ENCODE measurements at regions not wholly inside any gene's neighbourhood (a gene's known extent, or its start where the extent isn't known, plus 50 kb on each side); places are given as distances from the start of the nearest gene placed in this dataset.
A peak's percentile ranks its signal among the peaks of the same experiment; 100 is the strongest.

DNA sequence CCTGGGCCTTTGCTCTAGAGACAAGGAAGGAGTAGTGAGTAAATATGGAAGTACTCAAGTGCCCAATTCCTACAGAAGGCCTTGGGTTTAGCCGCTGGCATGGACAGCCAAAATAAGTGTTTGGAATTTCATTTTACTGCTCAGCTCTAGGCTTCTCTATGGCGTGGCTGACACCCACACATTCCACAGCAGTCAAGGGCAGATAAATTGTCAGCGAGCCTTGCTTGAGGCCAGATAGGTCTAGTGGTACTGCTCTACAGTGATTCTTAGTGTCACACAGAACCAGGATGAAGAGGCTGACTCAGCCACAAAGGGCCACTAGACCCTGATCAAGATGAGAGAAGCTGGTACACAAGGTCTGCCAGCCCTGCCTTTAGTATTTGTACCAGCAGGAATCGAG, 111.0 kb upstream of the NFIB start:
- no peak for DNase-seq

DNA sequence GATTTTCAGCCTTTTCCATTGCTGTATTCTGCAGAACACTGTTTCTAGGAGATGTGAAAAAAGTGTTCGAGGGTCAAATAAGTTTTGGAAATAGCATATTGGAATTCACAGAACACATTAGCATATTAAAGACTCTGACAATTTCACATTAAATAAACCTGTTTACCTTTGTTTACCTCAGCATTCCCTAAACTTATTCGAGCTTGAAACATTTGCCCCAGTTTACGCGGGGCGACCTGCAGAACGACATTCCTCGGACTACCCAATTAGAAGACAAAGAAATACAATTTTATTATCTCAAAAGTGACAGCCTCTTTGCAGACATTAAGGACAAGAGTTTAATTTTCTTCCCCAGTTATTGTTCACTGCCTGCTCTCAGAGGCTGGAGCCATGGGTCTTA, 110.3 kb upstream of the NFIB start:
- no peak for DNase-seq

DNA sequence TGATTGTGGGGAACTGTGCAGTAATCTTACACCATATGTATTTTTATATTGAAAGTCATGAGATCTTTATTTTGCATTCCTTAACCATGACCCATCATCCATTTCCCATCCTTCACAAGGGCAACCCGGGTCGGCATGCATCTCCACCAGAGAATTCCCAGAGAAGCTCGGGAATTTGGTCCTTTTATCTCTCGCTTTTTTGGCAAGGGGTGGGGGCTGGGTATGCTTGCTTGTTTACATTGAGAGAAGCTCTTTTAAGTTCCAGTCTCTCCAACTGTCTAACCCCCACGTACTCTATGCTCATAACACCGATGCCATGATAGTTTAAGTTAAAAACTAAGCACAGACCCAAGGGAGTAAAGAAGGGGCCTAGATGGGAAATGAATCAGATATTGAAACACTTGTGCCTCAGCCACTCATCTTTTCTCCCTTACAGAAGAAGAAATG, 109.9 kb upstream of the NFIB start:
- DNase-seq: no peak

DNA sequence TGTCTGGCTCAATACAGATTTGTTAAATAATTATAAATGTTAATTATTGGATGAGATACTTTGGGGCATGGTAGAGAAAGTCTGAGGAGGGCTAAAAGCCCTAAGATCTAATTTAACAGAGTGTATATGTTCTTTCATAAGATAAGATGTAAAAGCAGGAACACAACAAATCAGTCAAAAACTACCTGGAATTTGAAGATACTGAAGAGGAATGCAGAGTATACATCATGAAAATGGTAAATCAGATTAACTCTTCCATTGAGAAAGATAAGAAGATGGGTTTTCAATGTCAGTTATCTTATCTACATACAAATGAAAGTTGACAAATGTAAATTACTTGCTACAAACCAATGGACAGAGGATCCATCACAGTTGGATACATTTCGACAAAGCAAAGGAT, 107.3 kb upstream of the NFIB start:
- DNase-seq: no peak

DNA sequence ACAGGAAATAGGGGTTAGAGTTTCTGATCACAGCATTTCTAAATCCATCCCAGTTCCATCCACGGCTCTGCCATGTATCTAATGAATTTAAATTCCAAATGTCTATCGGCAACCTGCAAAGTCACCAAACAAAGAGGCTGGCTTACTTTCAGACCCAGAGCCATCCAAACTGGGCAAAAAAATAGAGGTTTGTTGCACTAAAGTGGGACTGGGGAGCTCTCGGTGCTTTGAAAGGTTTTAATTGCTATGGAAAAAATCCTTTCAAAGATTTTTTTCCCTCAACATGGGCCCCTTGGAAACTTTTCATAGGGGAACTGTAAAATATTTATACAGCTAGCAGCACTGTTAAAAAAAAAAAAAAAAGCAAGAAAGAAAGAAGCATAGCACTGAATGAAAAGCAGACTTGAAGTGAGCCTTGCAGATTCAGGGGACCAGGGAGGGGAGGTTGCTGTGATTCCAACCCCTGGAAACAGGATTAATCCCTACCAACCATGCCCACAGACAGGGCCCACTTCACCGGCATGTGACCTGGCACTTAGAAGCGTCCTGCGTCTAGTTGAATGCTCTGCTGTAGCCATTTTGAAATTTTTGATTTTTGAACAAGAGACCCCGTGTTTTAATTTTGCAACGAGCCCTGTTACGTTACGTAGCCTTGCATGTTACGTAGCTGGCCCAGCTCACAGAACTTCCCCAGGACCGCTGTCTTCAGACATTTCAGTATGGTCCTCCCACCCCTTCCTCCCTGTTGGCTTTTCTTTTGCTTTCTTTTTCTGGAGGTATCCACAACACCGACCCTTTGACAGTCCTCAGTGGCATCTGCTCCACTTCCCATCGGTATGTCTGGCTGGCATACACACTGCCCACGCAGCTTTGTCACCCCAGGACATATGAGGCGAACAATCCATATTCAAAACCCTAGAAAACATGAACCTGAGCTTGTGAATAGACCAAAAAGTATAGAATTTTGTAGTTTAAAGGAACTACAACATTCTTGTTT, 105.3 kb upstream of the NFIB start:
- DNase-seq: peak in 1 of 2 donors; percentile 35

DNA sequence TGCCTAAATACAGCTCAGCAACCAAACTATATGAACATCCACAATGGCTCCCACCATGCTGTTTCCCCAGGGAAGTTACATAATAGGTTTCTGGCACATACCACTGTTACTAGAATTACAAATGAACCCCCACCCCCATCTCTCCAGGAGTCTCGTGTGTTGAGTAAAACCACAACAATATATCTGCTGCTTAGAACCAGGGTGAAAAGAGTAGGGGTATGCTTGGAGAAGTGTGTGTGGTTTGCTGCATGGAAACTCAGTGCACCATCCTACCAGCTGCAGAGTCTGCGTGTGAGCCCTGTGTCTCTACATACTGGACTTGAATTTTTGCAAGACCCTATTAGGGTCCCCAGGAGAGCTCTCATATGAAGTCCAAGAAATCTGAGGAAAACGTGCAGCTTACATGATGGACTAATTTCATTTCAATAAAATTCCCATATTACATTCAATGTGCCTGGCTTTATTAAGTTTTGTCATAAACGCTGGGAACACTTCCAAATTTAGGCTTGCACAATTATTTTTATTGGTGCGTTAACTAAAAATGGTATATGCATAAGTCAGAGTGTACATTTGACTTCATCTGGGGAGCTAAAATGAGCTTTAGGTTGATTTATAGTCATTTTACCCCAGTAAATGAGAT, 104.5 kb upstream of the NFIB start:
- DNase-seq: no peak

DNA sequence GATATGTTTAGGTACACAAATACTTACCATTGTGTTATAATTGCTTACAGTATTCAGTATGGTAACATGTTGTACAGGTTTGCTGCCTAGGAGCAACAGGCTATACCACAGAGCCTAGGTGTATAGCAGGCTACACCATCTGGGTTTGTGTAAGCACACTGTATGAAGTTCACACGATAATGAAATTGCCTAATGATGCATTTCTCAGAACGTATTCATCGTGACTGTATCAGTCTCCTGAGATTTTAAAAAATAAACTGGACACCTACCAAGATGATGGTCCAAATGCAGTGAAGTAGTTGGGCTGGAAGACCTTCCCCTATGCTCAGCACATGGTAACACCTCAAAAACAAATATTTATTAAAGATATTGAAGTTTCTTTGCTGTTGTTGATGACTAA, 103.3 kb upstream of the NFIB start:
- DNase-seq: no peak

DNA sequence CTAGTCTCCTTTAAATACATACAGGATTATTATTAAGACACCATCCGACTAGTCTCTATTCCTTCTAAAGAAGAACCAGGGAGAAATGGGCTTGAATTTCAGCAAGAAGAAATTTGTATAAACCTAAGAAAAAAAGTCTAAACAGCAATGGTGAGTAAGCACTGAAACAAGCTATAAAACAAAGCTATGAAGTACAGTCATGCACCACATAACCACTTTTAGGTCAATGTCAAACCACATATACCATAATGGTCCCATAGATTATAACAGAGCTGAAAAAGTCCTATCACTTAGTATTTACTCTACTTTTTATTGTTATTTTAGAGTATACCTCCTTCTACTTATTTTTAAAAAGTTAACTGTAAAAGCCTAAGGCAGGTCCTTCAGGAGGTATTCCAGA, 102.0 kb upstream of the NFIB start:
- no peak for DNase-seq

DNA sequence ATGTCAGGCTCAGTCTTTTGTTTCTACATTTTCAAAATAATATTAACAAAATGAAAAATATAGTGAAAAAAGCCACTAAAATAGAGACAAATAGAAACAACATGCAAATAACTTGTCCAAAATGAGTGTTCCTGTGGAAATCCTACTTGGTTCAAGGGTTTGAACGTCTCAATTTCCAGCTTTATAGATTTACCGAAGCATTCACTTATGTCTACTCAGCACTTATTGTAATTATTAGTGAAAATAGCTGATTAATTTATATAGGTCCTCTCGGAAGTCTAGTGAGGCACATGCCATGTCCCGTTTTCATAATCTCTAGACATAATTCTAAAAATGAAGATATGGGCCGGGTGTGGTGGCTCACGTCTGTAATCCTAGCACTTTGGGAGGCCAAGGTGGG, 99.9 kb upstream of the NFIB start:
- no peak for DNase-seq

DNA sequence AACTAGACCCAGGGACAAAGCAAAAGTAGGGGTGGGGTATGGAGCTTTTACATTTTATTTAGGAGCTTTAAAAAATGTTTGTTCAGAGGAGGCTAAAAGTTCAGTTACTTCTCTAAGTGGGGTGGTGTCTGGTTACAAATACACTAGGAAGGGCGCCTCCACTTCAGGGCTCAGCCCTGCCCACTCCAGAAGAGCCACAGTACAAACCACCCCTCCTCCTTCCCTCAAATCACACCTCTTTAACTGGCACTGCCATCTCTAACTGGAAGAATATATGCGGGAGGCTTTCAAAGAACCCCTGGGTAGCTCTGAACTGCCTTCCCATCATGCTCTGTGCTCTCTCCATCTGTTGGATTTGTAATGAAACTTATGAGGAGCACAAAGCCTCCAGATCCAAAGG, 98.8 kb upstream of the NFIB start:
- DNase-seq: no peak

DNA sequence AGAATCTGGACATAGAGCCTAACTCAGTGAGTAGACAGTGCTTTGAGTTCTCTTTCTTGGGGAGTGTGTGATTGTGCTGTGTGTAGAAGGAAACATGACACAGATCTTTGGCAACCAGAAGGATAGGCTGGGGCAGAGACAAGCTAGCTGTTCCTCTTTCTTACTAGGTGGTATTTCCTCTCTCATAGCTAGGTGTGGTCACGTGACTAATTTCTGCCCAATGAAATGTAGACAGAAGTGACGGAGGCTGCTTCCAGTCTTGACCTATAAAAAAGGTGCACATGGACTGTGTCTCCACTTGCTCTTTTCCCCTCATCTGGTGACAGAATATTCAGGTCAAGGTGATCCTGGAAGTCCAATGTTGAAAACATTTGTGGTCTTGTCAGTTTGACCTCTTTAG, 92.5 kb upstream of the NFIB start:
- DNase-seq: no peak

DNA sequence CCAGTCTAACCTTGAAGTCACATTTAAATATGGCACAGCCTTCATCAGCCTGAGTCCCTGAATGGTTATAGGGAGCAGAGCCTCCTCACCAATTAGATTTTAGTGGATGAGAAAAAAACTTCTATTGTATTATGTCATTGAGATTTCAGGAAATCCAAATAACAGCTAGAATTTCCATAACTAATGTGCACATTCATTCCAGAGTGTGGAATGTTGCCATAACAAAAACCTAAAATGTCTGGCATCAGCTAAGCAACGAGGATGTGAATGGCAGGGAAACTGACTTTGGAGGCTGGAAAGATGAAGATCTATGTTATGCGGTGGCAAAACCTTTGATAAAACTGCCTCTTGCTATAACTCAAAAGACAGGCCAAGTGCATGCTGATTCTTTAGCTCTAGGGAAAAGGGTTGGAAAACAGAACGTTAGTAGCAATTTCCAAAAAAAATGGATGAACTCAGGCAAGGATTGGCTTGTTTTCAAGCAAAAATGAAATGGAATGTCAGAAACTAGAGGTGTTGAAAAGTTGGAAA, 91.3 kb upstream of the NFIB start:
- DNase-seq: no peak

DNA sequence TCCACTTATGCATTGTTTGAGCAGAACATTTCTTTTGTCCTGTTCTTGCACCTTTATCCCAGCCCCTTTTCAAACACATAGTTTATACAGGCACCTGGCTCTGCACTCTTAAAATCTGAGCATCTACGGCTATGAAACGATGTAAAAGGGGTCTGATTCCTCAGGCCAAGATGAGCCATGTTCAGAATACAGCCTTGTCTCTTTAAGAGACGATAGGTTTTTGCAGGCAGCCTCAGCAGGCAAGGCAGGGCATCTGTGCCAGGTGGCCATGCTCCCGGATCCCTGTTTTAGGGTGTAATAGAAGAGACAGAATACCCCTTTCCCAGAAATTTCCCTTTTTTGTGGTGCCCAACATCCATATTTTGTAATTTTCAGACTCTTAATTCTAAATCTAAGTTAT, 89.1 kb upstream of the NFIB start:
- DNase-seq: no peak

DNA sequence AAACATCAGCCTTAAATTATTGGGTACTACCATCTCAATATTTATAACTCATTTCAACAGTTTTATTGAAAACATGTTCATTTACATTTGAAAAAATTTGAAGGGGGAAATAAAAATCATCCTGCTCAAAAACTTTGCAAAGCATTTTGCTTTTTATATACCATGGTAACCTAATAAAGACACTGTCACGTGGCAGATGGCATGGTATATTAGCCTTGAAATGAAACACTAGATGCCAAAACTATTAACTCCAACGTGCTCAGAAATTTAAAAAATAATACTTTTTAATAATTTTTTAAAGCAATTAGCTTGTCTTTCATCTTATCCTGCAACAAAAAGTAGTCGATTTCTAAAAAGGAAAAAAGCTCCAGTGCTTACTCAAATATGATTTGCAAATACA, 88.6 kb upstream of the NFIB start:
- no peak for DNase-seq

DNA sequence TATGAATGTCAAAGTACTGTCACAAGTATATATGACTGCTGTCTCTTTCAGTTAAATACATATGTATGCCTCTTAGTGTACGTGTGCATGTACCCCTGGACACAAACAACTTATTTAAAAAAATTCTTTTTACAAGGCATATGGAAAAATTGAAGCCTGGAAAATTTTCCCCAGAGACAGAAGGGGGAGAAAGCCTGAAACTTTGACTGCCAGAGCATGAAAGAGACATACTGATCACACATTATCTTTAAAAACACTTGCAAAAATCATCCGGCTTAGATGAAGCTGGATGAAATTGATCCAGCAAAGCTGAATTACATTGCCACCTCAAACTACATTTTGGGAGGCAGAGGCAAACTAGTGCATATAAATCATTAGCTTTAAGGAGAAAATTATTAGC, 88.0 kb upstream of the NFIB start:
- no peak for DNase-seq

DNA sequence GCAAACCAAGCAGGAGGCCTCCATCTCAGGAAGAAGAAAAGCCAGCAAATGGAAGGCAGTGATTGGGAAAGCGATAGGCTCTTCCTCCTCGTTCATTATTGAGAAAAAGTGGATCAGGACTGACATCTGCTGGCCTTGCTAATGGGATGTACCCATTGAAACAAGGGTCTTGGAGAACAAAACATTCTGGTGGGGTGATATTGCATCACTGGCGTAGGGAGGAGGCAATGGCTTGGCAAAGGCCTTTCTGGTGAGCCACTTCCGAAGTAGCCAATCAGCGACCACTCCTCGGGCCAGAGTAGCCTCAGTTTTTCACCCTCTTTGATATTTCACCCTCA, 86.7 kb upstream of the NFIB start:
- peak; percentile 59 to 88 for DNase-seq

DNA sequence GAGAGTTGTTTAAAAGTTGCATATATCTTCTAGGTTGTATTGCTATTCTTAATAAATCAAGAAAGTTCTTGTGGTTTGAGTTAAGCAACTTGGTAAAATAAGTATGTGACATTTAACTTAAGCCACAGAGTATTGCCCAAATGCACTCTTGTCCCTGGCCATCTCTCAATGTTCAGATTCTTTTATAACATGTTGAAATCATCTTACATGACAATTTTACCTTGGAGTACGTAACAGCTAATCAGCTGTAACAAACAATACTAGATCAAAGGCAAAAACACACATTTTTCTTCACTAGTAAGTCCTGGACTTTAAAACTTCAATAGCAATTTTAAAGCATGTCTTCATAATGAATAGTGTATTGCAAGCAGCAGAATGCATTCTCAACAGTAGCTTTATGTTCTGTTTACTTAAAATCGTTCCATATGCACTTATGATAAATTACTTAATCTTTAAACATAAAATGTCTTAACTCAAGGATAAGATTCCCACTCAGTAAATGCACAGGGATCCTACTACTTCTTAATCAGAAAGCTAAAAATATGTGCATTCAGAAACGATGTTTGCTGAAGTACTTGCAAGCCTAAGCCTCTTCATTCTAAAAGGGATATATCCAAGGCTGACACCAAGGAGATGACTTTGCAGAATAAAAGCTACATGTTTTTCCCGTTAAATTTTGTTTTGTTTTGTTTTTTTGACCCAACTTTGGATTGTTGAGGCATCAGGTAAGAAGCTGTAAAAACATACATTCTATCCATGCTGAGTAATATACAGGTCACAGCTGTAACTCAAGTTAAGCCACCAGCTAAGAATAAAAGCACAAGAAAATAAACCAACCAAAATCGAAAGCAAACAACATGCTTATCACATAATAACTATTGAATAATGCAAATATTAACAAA, 86.1 kb upstream of the NFIB start:
- DNase-seq: peak in 1 of 2 donors; percentile 62

DNA sequence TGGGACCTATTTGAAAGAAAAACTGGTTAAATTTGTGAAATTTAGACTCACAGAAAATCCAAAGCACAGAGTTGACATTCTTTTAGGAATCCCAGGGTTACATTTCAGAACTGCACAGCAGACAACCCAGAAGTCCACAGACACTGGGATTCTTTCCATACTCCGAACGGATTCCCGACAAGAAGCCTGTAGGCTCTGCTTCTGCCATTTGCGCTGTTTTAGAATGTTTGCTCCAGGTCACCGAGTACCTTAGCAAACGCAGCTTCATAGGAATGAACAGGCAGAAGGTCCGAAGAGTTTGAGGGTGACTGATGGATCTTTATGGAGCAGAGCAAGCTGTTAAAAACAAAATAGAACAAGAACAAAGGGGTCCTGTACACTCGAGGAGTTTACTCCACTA, 84.5 kb upstream of the NFIB start:
- DNase-seq: peak in 1 of 2 donors; percentile 5

DNA sequence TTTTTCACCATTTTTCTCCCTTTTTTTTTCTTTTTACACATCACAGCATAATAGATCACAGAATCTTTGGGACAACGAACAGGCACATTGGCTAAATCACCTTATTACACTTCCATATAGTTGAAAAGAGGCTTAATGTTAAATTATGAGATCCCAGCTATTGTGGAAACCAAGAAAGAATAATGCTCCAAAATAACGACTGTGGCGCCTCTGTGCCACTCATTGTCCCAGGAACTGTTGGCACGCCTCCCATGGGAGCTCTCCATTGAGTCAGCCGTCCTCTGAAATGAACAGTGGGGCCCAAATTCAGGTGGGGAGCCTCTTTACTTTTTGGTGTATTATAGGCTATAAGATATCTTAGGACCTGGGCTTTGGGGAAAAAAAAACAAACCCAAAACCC, 82.2 kb upstream of the NFIB start:
- DNase-seq: peak in 1 of 2 donors; percentile 38

DNA sequence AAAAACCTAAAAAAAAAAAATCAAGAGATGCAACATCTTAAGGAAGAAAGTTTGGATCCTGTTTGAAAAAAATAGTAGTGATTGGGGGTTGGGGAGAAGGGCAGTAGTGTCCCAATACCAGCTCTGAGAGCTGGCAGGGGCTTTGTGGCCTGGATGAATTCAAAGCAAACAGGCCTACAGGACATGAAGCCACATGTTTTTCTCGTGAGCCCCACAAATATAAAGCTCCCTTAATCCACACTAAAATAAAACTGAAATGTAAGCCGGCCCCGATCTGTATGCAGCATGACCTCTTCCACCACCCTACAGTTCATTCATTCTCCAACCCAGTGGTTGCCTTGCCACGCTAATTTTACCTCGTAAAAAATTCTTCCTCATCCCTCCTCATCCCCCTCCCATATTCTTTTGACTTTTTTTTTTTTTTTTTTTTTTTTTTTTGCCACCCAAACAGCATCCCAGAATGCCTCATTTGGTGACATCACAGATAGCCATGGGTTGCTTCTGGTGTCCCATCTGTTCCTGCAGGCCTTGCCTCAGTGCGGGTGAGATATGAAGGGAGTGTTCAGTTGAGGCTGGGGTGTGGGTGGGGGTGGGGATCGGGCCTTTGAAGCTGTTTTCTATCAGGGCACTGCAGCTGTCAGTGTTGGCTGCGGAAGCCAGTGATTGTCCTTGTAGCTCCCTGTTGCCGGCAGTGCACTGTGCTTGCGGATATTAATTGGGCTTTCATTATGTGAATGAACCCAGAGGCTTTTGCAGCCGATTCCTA, 81.6 kb upstream of the NFIB start:
- peak; percentile 81 to 86 for DNase-seq

DNA sequence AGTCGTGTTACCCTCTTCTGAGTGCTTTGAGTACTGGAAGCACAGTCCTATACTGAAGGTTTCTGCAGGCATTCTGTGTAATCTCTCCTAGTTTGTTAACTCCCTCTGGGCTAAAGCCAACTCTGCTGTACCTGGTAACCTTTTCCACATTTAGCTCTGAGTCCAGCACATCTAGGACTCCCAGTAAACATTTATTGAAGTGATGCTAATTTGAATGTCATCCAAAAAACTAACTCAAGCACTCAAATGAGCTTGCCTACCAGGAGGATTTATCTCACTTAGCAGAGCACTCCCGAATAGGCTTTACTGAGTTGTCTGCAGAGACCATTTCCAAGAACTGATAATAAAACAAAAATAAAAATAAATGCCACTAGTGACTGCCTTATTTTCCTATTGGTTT, 79.5 kb upstream of the NFIB start:
- DNase-seq: no peak

DNA sequence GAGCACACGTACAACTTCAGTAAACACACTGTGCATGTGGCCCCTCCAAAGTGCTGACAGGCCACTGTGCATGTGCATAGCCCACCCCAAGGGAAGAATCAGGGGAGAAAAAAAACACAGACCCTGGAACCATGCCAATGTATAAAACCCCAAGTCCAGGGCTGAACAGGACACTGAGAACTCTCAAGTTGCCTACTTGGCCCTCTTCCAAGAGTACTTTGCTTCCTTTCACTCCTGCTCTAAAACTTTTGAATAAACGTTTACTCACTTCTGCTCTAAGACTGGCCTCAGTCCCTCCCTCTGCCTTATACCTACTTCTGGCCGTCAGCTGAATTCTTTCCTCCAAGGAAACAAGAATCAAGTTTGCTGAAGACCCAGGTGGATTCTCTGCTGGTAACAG, 77.7 kb upstream of the NFIB start:
- DNase-seq: no peak

Measured in hippocampal formation (tissue), 2 donors.